H1 (cell line): ENCODE measurements at regions not wholly inside any gene's neighbourhood (a gene's known extent, or its start where the extent isn't known, plus 50 kb on each side); places are given as distances from the start of the nearest gene placed in this dataset.
"Not testable (repeated sequence)": the region's sequence is repeated elsewhere in the genome, so short reads cannot be mapped to it uniquely, and the experiment has no call there.

Experiments
- CTCF ChIA-PET: fragments of 300-600 bp; sonication (Branson Sonifier 250); formaldehyde crosslinking; loops from one replicate; lab custom pipeline; 2021; ENCODE audit not compliant: partially characterized antibody; lab: Charles Lee
- POLR2A ChIA-PET: fragments of 300-600 bp; sonication (Branson Sonifier 250); formaldehyde crosslinking; loops from one replicate; lab custom pipeline; 2021; ENCODE audit warnings: inconsistent platforms; ENCODE audit not compliant: partially characterized antibody; lab: Charles Lee
- DNase-seq, 2 experiments: peaks; one replicate each; pipeline versions ENCODE4 v3.0.0 to v3.0.0-alpha.2; 2010 to 2022; ENCODE audit warnings: low spot score in 2 of 2, low read depth in 1 of 2, mixed read lengths in 1 of 2
- FAIRE-seq: peaks from 2 replicates; lab custom pipeline; 2011; peaks lifted over from hg19 to GRCh38; lab: Jason Lieb, UNC
- H2AFZ ChIP-seq: 2 replicates; pipeline ENCODE4 v1.8.1; 2012; ENCODE audit warnings: low read length, inconsistent platforms
- H2AK5ac ChIP-seq: 2 replicates; pipeline ENCODE4 v1.6.1; 2013; ENCODE audit warnings: low read depth, low read length
- H2BK120ac ChIP-seq: replicated peaks from 2 replicates; pipeline ENCODE3; 2013; ENCODE audit warnings: low read depth, low read length, inconsistent platforms
- H2BK12ac ChIP-seq: 2 replicates; pipeline ENCODE4 v1.6.1; 2013; ENCODE audit warnings: low read depth, low read length
- H2BK15ac ChIP-seq: 2 replicates; pipeline ENCODE4 v1.6.1; 2013; ENCODE audit warnings: low read length
- H2BK20ac ChIP-seq: 2 replicates; pipeline ENCODE4 v1.6.1; 2013; ENCODE audit warnings: low read length
- H2BK5ac ChIP-seq: 2 replicates; pipeline ENCODE4 v1.6.1; 2013; ENCODE audit warnings: low read depth, low read length
- H3K14ac ChIP-seq: 2 replicates; pipeline ENCODE4 v1.6.1; 2013; ENCODE audit warnings: inconsistent platforms; ENCODE audit not compliant: insufficient read length
- H3K18ac ChIP-seq: 2 replicates; pipeline ENCODE4 v1.6.1; 2013; ENCODE audit warnings: low read length; ENCODE audit errors: extremely low read depth
- H3K23ac ChIP-seq: 2 replicates; pipeline ENCODE4 v1.6.1; 2013; ENCODE audit warnings: inconsistent platforms; ENCODE audit not compliant: insufficient read length
- H3K23me2 ChIP-seq: 2 replicates; pipeline ENCODE4 v1.6.1; 2013; ENCODE audit warnings: low read depth, low read length
- H3K27ac ChIP-seq: 2 replicates; pipeline ENCODE4 v1.6.1; 2011; ENCODE audit warnings: low read depth, low read length, inconsistent platforms
- H3K27me3 ChIP-seq, 4 experiments: replicated peaks in 1 of 4; 1 replicate in 1 of 4; 2 replicates in 3 of 4; pipeline versions ENCODE4 v1.6.1 to v1.8.1; 2011 to 2013; ENCODE audit warnings: low read length in 3 of 4, mild to moderate bottlenecking in 3 of 4, inconsistent platforms in 2 of 4, mixed read lengths in 2 of 4, moderate library complexity in 1 of 4; ENCODE audit not compliant: control insufficient read depth in 3 of 4, insufficient read depth in 3 of 4; ENCODE audit errors: extremely low read depth in 1 of 4
- H3K36me3 ChIP-seq, 4 experiments: 2 replicates each; pipeline versions ENCODE4 v1.6.1 to v1.8.1; 2011 to 2013; ENCODE audit warnings: mild to moderate bottlenecking in 4 of 4, low read length in 3 of 4, moderate library complexity in 2 of 4, control low read depth in 1 of 4, inconsistent platforms in 1 of 4; ENCODE audit not compliant: insufficient read depth in 4 of 4, control insufficient read depth in 2 of 4
- H3K4ac ChIP-seq: replicated peaks from 2 replicates; pipeline ENCODE3; 2013; ENCODE audit warnings: low read length, low read depth, mixed read lengths, inconsistent platforms; ENCODE audit not compliant: insufficient read length
- H3K4me1 ChIP-seq, 4 experiments: replicated peaks in 1 of 4; 1 replicate in 1 of 4; 2 replicates in 3 of 4; pipeline versions ENCODE4 v1.6.1 to v1.8.1; 2011 to 2013; ENCODE audit warnings: low read length in 3 of 4, inconsistent platforms in 2 of 4, mixed read lengths in 1 of 4; ENCODE audit not compliant: insufficient read depth in 4 of 4, control insufficient read depth in 3 of 4
- H3K4me2 ChIP-seq, 2 experiments: 2 replicates each; pipeline versions ENCODE4 v1.6.1 to v1.8.1; 2011 to 2013; ENCODE audit warnings: low read depth in 2 of 2, low read length in 2 of 2, control low read depth in 1 of 2, inconsistent platforms in 1 of 2, mild to moderate bottlenecking in 1 of 2; ENCODE audit not compliant: insufficient read depth in 1 of 2
- H3K4me3 ChIP-seq, 4 experiments: fragments of 200-600, 300-600 bp in 1 of 4; sonication (generic), shearing (Covaris generic), sonication (Bioruptor Twin) in 1 of 4; 2 replicates each; pipeline versions ENCODE4 v1.5.1 to v1.8.1; 2011 to 2016; ENCODE audit warnings: low read length in 4 of 4, low read depth in 3 of 4, control low read depth in 2 of 4, inconsistent platforms in 2 of 4, mild to moderate bottlenecking in 2 of 4, mixed read lengths in 1 of 4, moderate library complexity in 1 of 4; ENCODE audit not compliant: insufficient read depth in 2 of 4; ENCODE audit errors: extremely low read depth in 1 of 4
- H3K56ac ChIP-seq: replicated peaks from 2 replicates; pipeline ENCODE3; 2013; ENCODE audit warnings: low read depth, mild to moderate bottlenecking, mixed read lengths, low read length, inconsistent platforms; ENCODE audit not compliant: insufficient read length
- H3K79me1 ChIP-seq: 2 replicates; pipeline ENCODE4 v1.6.1; 2013; ENCODE audit warnings: low read depth, low read length, control low read depth
- H3K79me2 ChIP-seq, 2 experiments: 2 replicates each; pipeline versions ENCODE4 v1.6.1 to v1.8.1; 2012 to 2013; ENCODE audit warnings: low read length in 2 of 2, mild to moderate bottlenecking in 2 of 2, inconsistent platforms in 1 of 2; ENCODE audit not compliant: insufficient read depth in 2 of 2, control insufficient read depth in 1 of 2
- H3K9ac ChIP-seq, 4 experiments: replicated peaks in 1 of 4; 1 replicate in 1 of 4; 2 replicates in 3 of 4; pipeline versions ENCODE4 v1.6.1 to v1.8.1; 2011 to 2013; ENCODE audit warnings: low read depth in 3 of 4, low read length in 3 of 4, control low read depth in 2 of 4, mild to moderate bottlenecking in 2 of 4, moderate library complexity in 2 of 4, inconsistent platforms in 1 of 4; ENCODE audit errors: extremely low read depth in 1 of 4
- H3K9me3 ChIP-seq, 2 experiments: 2 replicates each; pipeline versions ENCODE4 v1.6.1 to v1.8.1; 2012 to 2013; ENCODE audit warnings: mild to moderate bottlenecking in 2 of 2, moderate library complexity in 2 of 2, control low read depth in 1 of 2, inconsistent platforms in 1 of 2, low read depth in 1 of 2, low read length in 1 of 2, mixed read lengths in 1 of 2; ENCODE audit not compliant: insufficient read depth in 2 of 2
- H4K20me1 ChIP-seq, 2 experiments: replicated peaks in 1 of 2; 2 replicates each; pipeline versions ENCODE3 to v1.8.1; 2011 to 2013; ENCODE audit warnings: inconsistent platforms in 2 of 2, low read length in 2 of 2, mild to moderate bottlenecking in 1 of 2; ENCODE audit not compliant: insufficient read depth in 2 of 2, control insufficient read depth in 1 of 2
- H4K5ac ChIP-seq: 2 replicates; pipeline ENCODE4 v1.6.1; 2013; ENCODE audit warnings: low read length, low read depth, mixed read lengths, inconsistent platforms; ENCODE audit not compliant: insufficient read length
- H4K8ac ChIP-seq: 2 replicates; pipeline ENCODE4 v1.8.0; 2013; ENCODE audit warnings: mild to moderate bottlenecking, moderate library complexity, low read length, inconsistent platforms; ENCODE audit not compliant: insufficient read depth; ENCODE audit errors: extremely low read depth
- H4K91ac ChIP-seq: replicated peaks from 2 replicates; pipeline ENCODE3; 2013; ENCODE audit warnings: low read length, mixed read lengths, inconsistent platforms; ENCODE audit not compliant: insufficient read length
- POLR2A ChIP-seq, 2 experiments: IDR thresholded peaks; 1 replicate in 1 of 2; 2 replicates in 1 of 2; pipeline ENCODE4 v1.6.1; 2011; ENCODE audit warnings: low read depth in 2 of 2, low read length in 2 of 2, mild to moderate bottlenecking in 2 of 2; ENCODE audit errors: control extremely low read depth in 1 of 2
- WGBS, 2 experiments: shearing (Covaris generic) in 1 of 2; methylation state at CpG; one replicate each; pipeline versions ENCODE4 v1.1.6 to v1.1.7; 2013 to 2015; ENCODE audit warnings: low lambda C conversion rate in 2 of 2, mixed read lengths in 2 of 2, inconsistent platforms in 1 of 2, low coverage in 1 of 2, missing lambda C conversion rate in 1 of 2; ENCODE audit not compliant: insufficient replicate concordance in 2 of 2, insufficient coverage in 1 of 2, insufficient read length in 1 of 2; ENCODE audit errors: extremely low coverage in 1 of 2, missing lambda C conversion rate in 1 of 2; 5-methylcytosine and 5-hydroxymethylcytosine counted together

- POLR2A ChIA-PET, result interaction anchor here (3.3 kb wide), 1 partner anchor 23 kb away, joined by 12 read pairs; no protein-coding TSS in a partner anchor
- H2AFZ ChIP-seq, H4K5ac ChIP-seq, H2BK120ac ChIP-seq, H3K79me1 ChIP-seq, H2BK15ac ChIP-seq, H2BK20ac ChIP-seq, H3K27ac ChIP-seq, H3K18ac ChIP-seq, H2BK5ac ChIP-seq, H3K4ac ChIP-seq, H3K9me3 ChIP-seq, H3K36me3 ChIP-seq, H3K56ac ChIP-seq, H2AK5ac ChIP-seq, H3K23ac ChIP-seq, H3K4me1 ChIP-seq, H3K27me3 ChIP-seq, CTCF ChIA-PET, FAIRE-seq, H3K14ac ChIP-seq, H4K91ac ChIP-seq, H3K23me2 ChIP-seq, H4K20me1 ChIP-seq, H2BK12ac ChIP-seq, H4K8ac ChIP-seq: not testable (repeated sequence)
- H3K4me3 ChIP-seq, result peak overlapping the region; percentile 49 to 76 (median 63); a peak in 6 of 8 replicates
- H3K79me2 ChIP-seq, result peaks cover 0 to 34% of the 10 kb centered on the region in 2 experiments; a peak in 2 of 4 replicates
- peak in 1 of 2 experiments; percentile 63; a peak in 2 of 3 replicates for TF ChIP-seq POLR2A (IDR thresholded peaks at IDR 0.05; ENCODE audit: control extremely low read depth in 1 of 2, low read depth in 2 of 2, low read length in 2 of 2)
- H3K9ac ChIP-seq, result peak overlapping the region in 2 of 4 experiments; percentile 21 to 66; a peak in 4 of 7 replicates
- H3K4me2 ChIP-seq, result peak overlapping the region in 1 of 2 experiments; percentile 58; a peak in 1 of 4 replicates
- peak in 1 of 2 experiments; percentile 53 for DNase-seq
- 3% methylated on average over 7 of the region's 9 CpGs; no CpG with 5 or more reads in 1 of the 2 experiments for WGBS, 2 experiments
These were observed 415.7 kb upstream of the EPHA7 start for GRCh38 chr6:93835026-93835425.

GRCh38 chr6:93833326-93833725 is 414.0 kb upstream of the EPHA7 start:
- peaks cover 0 to 34% of the 10 kb centered on the region in 2 experiments; a peak in 2 of 4 replicates for H3K79me2 ChIP-seq
- H2BK20ac ChIP-seq, H3K56ac ChIP-seq, H4K20me1 ChIP-seq, H2AFZ ChIP-seq, H4K8ac ChIP-seq, H3K9ac ChIP-seq, H4K5ac ChIP-seq, H3K18ac ChIP-seq, H2BK12ac ChIP-seq, H2AK5ac ChIP-seq, H3K9me3 ChIP-seq, H3K4me1 ChIP-seq, DNase-seq, H3K27ac ChIP-seq, H3K79me1 ChIP-seq, H2BK15ac ChIP-seq, POLR2A ChIA-PET, H3K23ac ChIP-seq, H3K23me2 ChIP-seq, H2BK120ac ChIP-seq, FAIRE-seq, H2BK5ac ChIP-seq, CTCF ChIA-PET, H3K4ac ChIP-seq, H3K14ac ChIP-seq, H3K27me3 ChIP-seq, H4K91ac ChIP-seq: not testable (repeated sequence)
- H3K36me3 ChIP-seq, result peaks cover 0 to 22% (median 12%) of the 10 kb centered on the region in 4 experiments; a peak in 4 of 8 replicates
- 2% methylated on average over 6 of the region's 12 CpGs; no CpG with 5 or more reads in 1 of the 2 experiments for whole genome bisulfite sequencing, 2 experiments
- H3K4me2 ChIP-seq, result peak overlapping the region in 1 of 2 experiments; percentile 58; a peak in 1 of 4 replicates
- peak overlapping the region; percentile 19 to 76 (median 50); a peak in 4 of 8 replicates for H3K4me3 ChIP-seq
